H9 (cell line): ENCODE measurements at regions not wholly inside any gene's neighbourhood (a gene's known extent, or its start where the extent isn't known, plus 50 kb on each side); places are given as distances from the start of the nearest gene placed in this dataset.

Experiments used
- DNase-seq: peaks from one replicate; pipeline ENCODE4 v3.0.0-alpha.2; 2017
- H2AFZ ChIP-seq: one replicate; pipeline ENCODE4 v1.6.1; 2013; ENCODE audit warnings: mild to moderate bottlenecking, low read length, control low read depth, moderate library complexity
- H2AK5ac ChIP-seq: 2 replicates; pipeline ENCODE4 v1.6.1; 2013; ENCODE audit warnings: low read length, control low read depth, mixed read lengths; ENCODE audit not compliant: insufficient read length
- H2BK120ac ChIP-seq: one replicate; pipeline ENCODE4 v1.6.1; 2013; ENCODE audit warnings: low read depth, mild to moderate bottlenecking, low read length, control low read depth, inconsistent platforms; ENCODE audit not compliant: poor library complexity, severe bottlenecking
- H2BK12ac ChIP-seq: 2 replicates; pipeline ENCODE4 v1.6.1; 2013; ENCODE audit warnings: low read length, control low read depth, mixed read lengths, low read depth; ENCODE audit not compliant: insufficient read length
- H2BK15ac ChIP-seq: 2 replicates; pipeline ENCODE4 v1.6.1; 2013; ENCODE audit warnings: low read depth, low read length, control low read depth
- H2BK20ac ChIP-seq: one replicate; pipeline ENCODE4 v1.6.1; 2013; ENCODE audit warnings: low read depth, mild to moderate bottlenecking, low read length, control low read depth, inconsistent platforms; ENCODE audit not compliant: poor library complexity, severe bottlenecking
- H2BK5ac ChIP-seq: 2 replicates; pipeline ENCODE4 v1.6.1; 2013; ENCODE audit warnings: low read length, control low read depth, mixed read lengths; ENCODE audit not compliant: insufficient read length
- H3K14ac ChIP-seq: 2 replicates; pipeline ENCODE4 v1.6.1; 2013; ENCODE audit warnings: low read length, control low read depth; ENCODE audit not compliant: insufficient read depth
- H3K18ac ChIP-seq: 2 replicates; pipeline ENCODE4 v1.6.1; 2013; ENCODE audit warnings: low read depth, mild to moderate bottlenecking, mixed read lengths, low read length, control low read depth; ENCODE audit not compliant: insufficient read length
- H3K23ac ChIP-seq: 2 replicates; pipeline ENCODE4 v1.6.1; 2013; ENCODE audit warnings: low read length, control low read depth, mixed read lengths, low read depth; ENCODE audit not compliant: insufficient read length
- H3K23me2 ChIP-seq: 2 replicates; pipeline ENCODE4 v1.6.1; 2013; ENCODE audit warnings: low read depth, mild to moderate bottlenecking, mixed read lengths, low read length, control low read depth; ENCODE audit not compliant: insufficient read length, poor library complexity, severe bottlenecking
- H3K27ac ChIP-seq: 2 replicates; pipeline ENCODE4 v1.5.1; 2013; ENCODE audit warnings: low read length, control low read depth, mixed read lengths, low read depth; ENCODE audit not compliant: insufficient read length
- H3K27me3 ChIP-seq: 2 replicates; pipeline ENCODE4 v1.6.1; 2013; ENCODE audit warnings: low read length, control low read depth, inconsistent platforms; ENCODE audit not compliant: insufficient read depth
- H3K4ac ChIP-seq: 2 replicates; pipeline ENCODE4 v1.6.1; 2013; ENCODE audit warnings: low read depth, mild to moderate bottlenecking, control low read depth, inconsistent platforms, low read length, moderate library complexity
- H3K4me1 ChIP-seq: 2 replicates; pipeline ENCODE4 v1.6.1; 2013; ENCODE audit warnings: low read length, control low read depth, inconsistent platforms; ENCODE audit not compliant: insufficient read depth
- H3K4me2 ChIP-seq: 2 replicates; pipeline ENCODE4 v1.6.1; 2013; ENCODE audit warnings: low read length, control low read depth, mixed read lengths; ENCODE audit not compliant: insufficient read length, insufficient read depth
- H3K56ac ChIP-seq: 2 replicates; pipeline ENCODE4 v1.6.1; 2013; ENCODE audit warnings: low read depth, mild to moderate bottlenecking, mixed read lengths, low read length, control low read depth; ENCODE audit not compliant: insufficient read length
- H3K79me1 ChIP-seq: 2 replicates; pipeline ENCODE4 v1.6.1; 2013; ENCODE audit warnings: low read depth, mild to moderate bottlenecking, moderate library complexity, low read length, control low read depth, inconsistent platforms; ENCODE audit not compliant: insufficient read depth, poor library complexity, severe bottlenecking
- H3K79me2 ChIP-seq: 2 replicates; pipeline ENCODE4 v1.6.1; 2013; ENCODE audit warnings: low read length, control low read depth, inconsistent platforms; ENCODE audit not compliant: insufficient read depth
- H3K9ac ChIP-seq: 2 replicates; pipeline ENCODE4 v1.6.1; 2013; ENCODE audit warnings: low read length, control low read depth, mixed read lengths; ENCODE audit not compliant: insufficient read length; ENCODE audit errors: extremely low read depth
- H3K9me3 ChIP-seq: one replicate; pipeline ENCODE4 v1.6.1; 2013; ENCODE audit warnings: low read depth, low read length, inconsistent platforms; ENCODE audit not compliant: control insufficient read depth
- H3T11ph ChIP-seq: one replicate; pipeline ENCODE4 v1.6.1; 2013; ENCODE audit warnings: mild to moderate bottlenecking, low read length, control low read depth, inconsistent platforms
- H4K20me1 ChIP-seq: one replicate; pipeline ENCODE4 v1.6.1; 2013; ENCODE audit not compliant: control insufficient read depth, insufficient read length, insufficient read depth
- H4K5ac ChIP-seq: 2 replicates; pipeline ENCODE4 v1.6.1; 2013; ENCODE audit warnings: low read depth, mild to moderate bottlenecking, mixed read lengths, low read length, control low read depth; ENCODE audit not compliant: insufficient read length
- H4K8ac ChIP-seq: replicated peaks from 2 replicates; pipeline ENCODE4 v1.6.1; 2013; ENCODE audit warnings: low read length, control low read depth, mixed read lengths, low read depth; ENCODE audit not compliant: insufficient read length
- H4K91ac ChIP-seq: 2 replicates; pipeline ENCODE4 v1.6.1; 2013; ENCODE audit warnings: low read depth, mild to moderate bottlenecking, moderate library complexity, mixed read lengths, low read length, control low read depth; ENCODE audit not compliant: insufficient read length
- H3K27ac Mint-ChIP-seq, 3 experiments: 2 replicates in 2 of 3; 3 replicates in 1 of 3; pipeline ENCODE4 v1.8.0; 2020 to 2021; ENCODE audit warnings: mixed read lengths in 3 of 3, mild to moderate bottlenecking in 1 of 3, moderate library complexity in 1 of 3
- H3K27me3 Mint-ChIP-seq: 2 replicates; pipeline ENCODE4 v1.8.0; 2021; ENCODE audit warnings: low read depth, mild to moderate bottlenecking, moderate library complexity, mixed read lengths
- H3K36me3 Mint-ChIP-seq, 3 experiments: 2 replicates in 2 of 3; 3 replicates in 1 of 3; pipeline ENCODE4 v1.8.0; 2020 to 2021; ENCODE audit warnings: low read depth in 3 of 3, mixed read lengths in 3 of 3; ENCODE audit not compliant: insufficient read depth in 1 of 3
- H3K4me1 Mint-ChIP-seq, 2 experiments: 2 replicates each; pipeline ENCODE4 v1.8.0; 2020; ENCODE audit warnings: mixed read lengths in 2 of 2
- H3K4me3 Mint-ChIP-seq, 2 experiments: 2 replicates in 1 of 2; 3 replicates in 1 of 2; pipeline ENCODE4 v1.8.0; 2020 to 2021; ENCODE audit warnings: mild to moderate bottlenecking in 2 of 2, mixed read lengths in 2 of 2, moderate library complexity in 1 of 2
- H3K9me3 Mint-ChIP-seq, 2 experiments: 2 replicates in 1 of 2; 3 replicates in 1 of 2; pipeline ENCODE4 v1.8.0; 2020; ENCODE audit warnings: mild to moderate bottlenecking in 2 of 2, mixed read lengths in 2 of 2, moderate library complexity in 1 of 2
- WGBS: extraction: QIAGEN DNeasy Blood & Tissue Kit; methylation state at CpG from one replicate; pipeline ENCODE4 v1.1.7; 2013; ENCODE audit warnings: missing lambda C conversion rate, low lambda C conversion rate, mixed read lengths; ENCODE audit not compliant: insufficient read length; ENCODE audit errors: extremely low coverage; 5-methylcytosine and 5-hydroxymethylcytosine counted together
- TF ChIP-seq, protein P1 (sequence below): fragments of 200-600 bp; sonication (generic); conservative IDR thresholded peaks from 3 replicates; pipeline ENCODE4 v1.8.0; 2021; ENCODE audit warnings: antibody characterized with exemption, mild to moderate bottlenecking

DNA sequence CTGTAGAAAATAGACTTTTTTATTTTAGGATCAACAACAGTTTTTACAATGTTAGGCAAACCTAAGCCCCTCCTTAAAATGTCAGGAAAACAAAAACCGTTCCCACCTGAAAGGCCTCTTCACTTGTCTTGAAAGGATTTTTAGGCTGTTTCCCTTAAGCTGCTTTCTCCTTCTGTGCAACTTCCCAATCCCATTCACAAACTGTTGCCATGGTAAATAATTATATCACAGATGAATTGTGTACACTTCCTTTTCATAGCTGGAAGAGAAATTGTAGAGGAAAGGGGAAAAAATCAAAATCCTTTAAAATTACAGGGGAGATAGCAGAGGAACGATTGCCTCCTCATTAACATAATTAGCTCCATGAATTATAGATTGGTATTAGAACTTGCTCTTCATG lies 1488.0 kb upstream of the CELF4 start:
- H3K18ac ChIP-seq: no peak overlapping the region
- H4K5ac ChIP-seq: no peak overlapping the region
- no peak overlapping the region for H3K23ac ChIP-seq
- H2AFZ ChIP-seq: no peak overlapping the region
- no peak overlapping the region for H3K14ac ChIP-seq
- no peak overlapping the region for H4K8ac ChIP-seq
- Mint-ChIP-seq H3K9me3 (no peaks in the 10 kb centered on the region), H3K27ac (no peak overlapping the region), H3K4me3 (no peak overlapping the region), H3K36me3 (no peaks in the 10 kb centered on the region), H3K27me3 (no peaks in the 10 kb centered on the region), H3K4me1 (peaks cover 4 to 5% of the 10 kb centered on the region in 2 experiments; a peak in 3 of 4 replicates)
- H2BK12ac ChIP-seq: no peak overlapping the region
- H3K79me2 ChIP-seq: no peaks in the 10 kb centered on the region
- no peak overlapping the region for H2BK20ac ChIP-seq
- H3K56ac ChIP-seq: no peak overlapping the region
- no peak overlapping the region for H2BK120ac ChIP-seq
- no peaks in the 10 kb centered on the region for H3K79me1 ChIP-seq
- H3K9ac ChIP-seq: no peak overlapping the region
- H3K27me3 ChIP-seq: no peaks in the 10 kb centered on the region
- no peak overlapping the region for H4K91ac ChIP-seq
- no peak overlapping the region for H3K27ac ChIP-seq
- no peak overlapping the region for H3T11ph ChIP-seq
- H4K20me1 ChIP-seq: no peaks in the 10 kb centered on the region
- no peaks in the 10 kb centered on the region for H3K4me1 ChIP-seq
- no peaks in the 10 kb centered on the region for H3K9me3 ChIP-seq
- H3K23me2 ChIP-seq: no peaks in the 10 kb centered on the region
- no peak overlapping the region for H3K4ac ChIP-seq
- no peak overlapping the region for H3K4me2 ChIP-seq
- TF ChIP-seq, protein P1, sequence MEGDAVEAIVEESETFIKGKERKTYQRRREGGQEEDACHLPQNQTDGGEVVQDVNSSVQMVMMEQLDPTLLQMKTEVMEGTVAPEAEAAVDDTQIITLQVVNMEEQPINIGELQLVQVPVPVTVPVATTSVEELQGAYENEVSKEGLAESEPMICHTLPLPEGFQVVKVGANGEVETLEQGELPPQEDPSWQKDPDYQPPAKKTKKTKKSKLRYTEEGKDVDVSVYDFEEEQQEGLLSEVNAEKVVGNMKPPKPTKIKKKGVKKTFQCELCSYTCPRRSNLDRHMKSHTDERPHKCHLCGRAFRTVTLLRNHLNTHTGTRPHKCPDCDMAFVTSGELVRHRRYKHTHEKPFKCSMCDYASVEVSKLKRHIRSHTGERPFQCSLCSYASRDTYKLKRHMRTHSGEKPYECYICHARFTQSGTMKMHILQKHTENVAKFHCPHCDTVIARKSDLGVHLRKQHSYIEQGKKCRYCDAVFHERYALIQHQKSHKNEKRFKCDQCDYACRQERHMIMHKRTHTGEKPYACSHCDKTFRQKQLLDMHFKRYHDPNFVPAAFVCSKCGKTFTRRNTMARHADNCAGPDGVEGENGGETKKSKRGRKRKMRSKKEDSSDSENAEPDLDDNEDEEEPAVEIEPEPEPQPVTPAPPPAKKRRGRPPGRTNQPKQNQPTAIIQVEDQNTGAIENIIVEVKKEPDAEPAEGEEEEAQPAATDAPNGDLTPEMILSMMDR: no peak
- no peak for DNase-seq
- no peak overlapping the region for H2BK15ac ChIP-seq
- H2BK5ac ChIP-seq: no peak overlapping the region
- no CpG with 5 or more reads among the region's 2 CpGs for WGBS
- no peak overlapping the region for H2AK5ac ChIP-seq
